Ishikawa (cell line): ENCODE measurements at regions not wholly inside any gene's neighbourhood (a gene's known extent, or its start where the extent isn't known, plus 50 kb on each side); places are given as distances from the start of the nearest gene placed in this dataset.

Experiments
- CEBPB ChIP-seq: IDR thresholded peaks from 2 replicates; pipeline ENCODE4 v1.6.1; 2012
- CREB1 ChIP-seq: IDR thresholded peaks from 2 replicates; pipeline ENCODE4 v1.6.1; 2012; ENCODE audit warnings: low read depth
- EGR1 ChIP-seq: IDR thresholded peaks from 2 replicates; pipeline ENCODE4 v1.6.1; 2012
- EP300 ChIP-seq: IDR thresholded peaks from 2 replicates; pipeline ENCODE4 v1.6.1; 2012; ENCODE audit warnings: borderline replicate concordance
- FOXM1 ChIP-seq: IDR thresholded peaks from 2 replicates; pipeline ENCODE4 v1.6.1; 2012; ENCODE audit warnings: low read depth, borderline replicate concordance
- MAX ChIP-seq: IDR thresholded peaks from 2 replicates; pipeline ENCODE4 v1.6.1; 2012
- NFIC ChIP-seq: IDR thresholded peaks from 2 replicates; pipeline ENCODE4 v1.6.1; 2012
- RAD21 ChIP-seq: IDR thresholded peaks from 2 replicates; pipeline ENCODE4 v1.6.1; 2012; ENCODE audit warnings: low read depth
- REST ChIP-seq: IDR thresholded peaks from 2 replicates; pipeline ENCODE4 v1.6.1; 2012; ENCODE audit warnings: low read depth, mild to moderate bottlenecking
- TAF1 ChIP-seq: IDR thresholded peaks from 2 replicates; pipeline ENCODE4 v1.6.1; 2012; ENCODE audit warnings: low read depth, mild to moderate bottlenecking
- TCF12 ChIP-seq: IDR thresholded peaks from 2 replicates; pipeline ENCODE4 v1.6.1; 2012; ENCODE audit warnings: low read depth
- TEAD4 ChIP-seq: IDR thresholded peaks from 2 replicates; pipeline ENCODE4 v1.6.1; 2012
- USF1 ChIP-seq: IDR thresholded peaks from 2 replicates; pipeline ENCODE4 v1.6.1; 2012
- YY1 ChIP-seq: IDR thresholded peaks from 2 replicates; pipeline ENCODE4 v1.6.1; 2012; ENCODE audit warnings: low read depth
- ZBTB7A ChIP-seq: IDR thresholded peaks from 2 replicates; pipeline ENCODE4 v1.6.1; 2012; ENCODE audit warnings: low read depth

- TF ChIP-seq USF1 (no peak), TCF12 (no peak), EGR1 (no peak), CEBPB (no peak), TEAD4 (no peak), CREB1 (no peak), RAD21 (no peak), MAX (no peak), NFIC (no peak), YY1 (no peak), FOXM1 (no peak), EP300 (no peak), ZBTB7A (no peak)
These were observed 836.8 kb downstream of the ZPLD1 start for GRCh38 chr3:103271575-103271974.

GRCh38 chr3:103295974-103296570 is 861.3 kb downstream of the ZPLD1 start:
- TF ChIP-seq FOXM1 (no peak), RAD21 (peak; percentile 65), TAF1 (no peak), TCF12 (no peak), CEBPB (no peak)

- TF ChIP-seq NFIC (no peak), CEBPB (no peak), EP300 (no peak), USF1 (no peak), MAX (no peak)
These were observed 871.3 kb downstream of the ZPLD1 start for GRCh38 chr3:103306104-103306503.

- no peak for TF ChIP-seq ZBTB7A
- 0 out of 2 replicates have a peak, but pooled peaks have one; percentile 3 for TF ChIP-seq RAD21
These were observed 874.1 kb downstream of the ZPLD1 start for GRCh38 chr3:103308921-103309320.

GRCh38 chr3:103319912-103320311 is 885.1 kb downstream of the ZPLD1 start:
- TF ChIP-seq TEAD4 (peak; percentile 47; the same call in 1 of the 2 replicates), REST (no peak)

- TF ChIP-seq ZBTB7A (no peak), EP300 (peak; percentile 75), TCF12 (peak; percentile 32; the same call in 1 of the 2 replicates), TEAD4 (peak; percentile 50; the same call in 1 of the 2 replicates), FOXM1 (no peak; the same call in 1 of the 2 replicates), MAX (no peak), NFIC (peak; percentile 62), REST (no peak)
These were observed 902.5 kb downstream of the ZPLD1 start for GRCh38 chr3:103337179-103337845.
